Urothelium cell line (cell line): ENCODE measurements at regions not wholly inside any gene's neighbourhood (a gene's known extent, or its start where the extent isn't known, plus 50 kb on each side); places are given as distances from the start of the nearest gene placed in this dataset.

ENCODE experiments used
- DNase-seq: peaks from one replicate; pipeline ENCODE4 v3.0.0; 2011; ENCODE audit warnings: low spot score, mixed read lengths
- FAIRE-seq: peaks from 2 replicates; lab custom pipeline; 2011; peaks lifted over from hg19 to GRCh38; lab: Jason Lieb, UNC

DNA sequence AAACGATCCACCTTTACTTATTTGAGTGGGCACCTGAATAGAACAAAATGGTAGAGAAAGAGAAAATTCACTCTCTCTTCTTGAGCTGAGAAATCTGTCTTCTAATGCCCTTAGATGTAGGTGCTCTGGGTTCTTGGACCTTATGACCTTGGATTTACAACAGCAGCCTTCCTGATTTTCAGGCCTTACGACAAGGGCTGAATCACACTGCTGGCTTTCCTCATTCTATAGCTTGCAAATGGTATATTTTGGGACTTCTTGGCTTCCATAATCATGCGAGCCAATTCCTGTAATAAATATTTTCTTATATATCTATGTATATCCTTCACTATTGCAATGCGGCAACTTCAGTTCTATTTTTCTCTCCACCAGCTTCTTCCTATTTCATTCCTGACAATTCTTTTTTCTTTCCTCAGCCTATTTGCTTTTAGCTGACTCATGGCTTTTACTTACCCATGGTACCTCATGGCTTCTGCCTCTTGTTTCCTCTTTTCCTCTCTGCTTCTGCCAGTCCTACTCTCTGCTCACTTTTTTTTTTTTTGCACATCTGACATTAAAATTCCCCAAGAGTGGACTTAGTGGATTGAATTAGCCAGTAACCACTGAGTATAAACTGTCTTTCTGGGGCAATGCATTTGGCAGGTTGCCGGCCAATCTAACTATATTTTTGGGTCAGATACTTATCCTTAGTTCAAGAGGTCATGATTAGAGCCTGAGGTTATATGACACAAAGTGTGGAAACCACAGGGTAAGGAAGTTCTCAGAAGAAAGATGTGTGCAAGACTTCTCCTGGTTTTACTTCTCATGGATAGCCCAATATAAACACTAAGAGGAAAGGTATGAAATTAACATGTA is 359.5 kb downstream of the TMEM135 start:
- FAIRE-seq (no peak), DNase-seq (no peak)

DNA sequence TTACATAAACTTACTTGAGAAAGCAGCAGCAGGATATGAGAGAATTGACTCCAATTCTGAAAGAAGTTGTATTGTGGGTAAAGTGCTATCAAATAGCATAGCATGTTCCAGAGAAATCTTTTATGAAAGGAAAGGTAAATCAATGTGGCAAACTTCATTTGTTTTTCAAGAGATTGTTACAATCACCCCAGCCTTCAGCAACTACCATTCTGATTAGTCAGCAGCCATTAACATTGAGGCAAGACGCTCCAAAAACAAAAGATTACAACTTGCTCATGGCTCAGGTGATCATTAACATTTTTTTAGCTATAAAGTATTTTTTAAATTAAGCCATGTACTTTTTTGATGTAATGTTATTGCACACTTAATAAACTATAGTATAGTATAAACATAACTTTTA is 357.2 kb downstream of the TMEM135 start:
- FAIRE-seq (no peak), DNase-seq (no peak)

DNA sequence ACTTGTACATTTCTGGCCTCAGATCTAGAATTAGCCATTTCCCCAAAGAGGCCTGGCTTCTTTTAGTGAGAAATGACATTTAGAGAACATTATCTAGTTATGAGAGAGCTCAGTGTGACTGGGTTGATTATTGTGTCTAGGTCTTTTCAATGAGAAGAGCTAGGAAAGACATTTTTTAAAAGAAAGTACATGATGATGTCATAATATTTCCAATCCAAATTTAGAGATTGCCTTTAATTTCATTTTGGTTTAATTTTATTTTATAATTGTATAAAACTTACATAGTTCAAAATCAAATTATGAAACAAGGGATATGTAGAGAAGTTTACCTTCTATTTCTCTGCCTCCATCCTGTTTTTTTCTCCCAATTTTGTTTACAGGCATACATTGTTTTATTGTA is 354.9 kb downstream of the TMEM135 start:
- DNase-seq (no peak), FAIRE-seq (no peak)

DNA sequence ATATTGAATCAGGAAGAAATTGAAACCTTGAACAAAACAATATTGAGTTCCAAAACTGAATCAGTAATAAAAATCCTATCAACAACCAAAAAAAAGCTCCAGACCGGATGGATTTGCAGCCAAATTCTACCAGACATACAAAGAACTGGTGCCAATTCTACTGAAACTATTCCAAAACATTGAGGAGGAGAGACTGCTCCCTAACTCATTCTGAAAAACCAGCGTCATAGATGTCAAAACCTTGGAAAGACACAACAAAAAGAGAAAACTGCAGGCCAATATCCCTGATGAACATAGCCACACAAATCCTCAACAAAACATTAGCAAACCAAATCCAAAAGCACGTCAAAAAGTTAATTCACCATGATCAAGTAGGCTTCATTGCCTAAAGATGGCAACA is 353.8 kb downstream of the TMEM135 start:
- FAIRE-seq (no peak), DNase-seq (no peak)

DNA sequence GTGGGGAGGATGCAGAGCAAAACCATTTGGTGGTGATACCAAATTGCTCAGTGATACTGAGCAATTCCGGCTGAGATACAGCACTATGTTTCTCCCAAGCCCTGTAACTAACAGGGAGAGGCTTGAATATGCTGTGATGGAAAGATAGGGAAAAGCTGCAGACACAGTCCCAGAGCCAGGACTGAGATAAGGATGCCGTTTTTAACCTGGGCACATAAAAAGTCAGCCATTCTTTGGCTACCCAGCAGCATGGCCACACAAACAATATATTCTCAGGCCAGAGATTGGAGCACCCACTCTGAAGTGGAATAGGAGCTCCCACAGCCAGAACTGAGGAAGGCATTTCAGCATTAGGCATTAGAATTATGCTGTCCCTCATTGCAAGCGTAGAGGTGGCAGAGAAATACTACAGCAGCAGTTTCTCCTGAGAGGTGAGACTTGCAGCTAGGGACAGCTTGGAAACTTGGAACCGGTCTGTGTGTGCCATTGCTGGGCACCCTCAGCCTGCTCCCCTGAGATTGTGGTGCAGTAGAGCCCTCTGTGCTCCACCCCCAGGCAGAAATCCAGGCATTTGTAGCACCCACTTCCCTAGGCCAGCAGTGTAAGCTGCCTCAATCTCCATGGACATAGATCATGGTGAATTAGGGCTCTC is 346.5 kb downstream of the TMEM135 start:
- no peak for FAIRE-seq

DNA sequence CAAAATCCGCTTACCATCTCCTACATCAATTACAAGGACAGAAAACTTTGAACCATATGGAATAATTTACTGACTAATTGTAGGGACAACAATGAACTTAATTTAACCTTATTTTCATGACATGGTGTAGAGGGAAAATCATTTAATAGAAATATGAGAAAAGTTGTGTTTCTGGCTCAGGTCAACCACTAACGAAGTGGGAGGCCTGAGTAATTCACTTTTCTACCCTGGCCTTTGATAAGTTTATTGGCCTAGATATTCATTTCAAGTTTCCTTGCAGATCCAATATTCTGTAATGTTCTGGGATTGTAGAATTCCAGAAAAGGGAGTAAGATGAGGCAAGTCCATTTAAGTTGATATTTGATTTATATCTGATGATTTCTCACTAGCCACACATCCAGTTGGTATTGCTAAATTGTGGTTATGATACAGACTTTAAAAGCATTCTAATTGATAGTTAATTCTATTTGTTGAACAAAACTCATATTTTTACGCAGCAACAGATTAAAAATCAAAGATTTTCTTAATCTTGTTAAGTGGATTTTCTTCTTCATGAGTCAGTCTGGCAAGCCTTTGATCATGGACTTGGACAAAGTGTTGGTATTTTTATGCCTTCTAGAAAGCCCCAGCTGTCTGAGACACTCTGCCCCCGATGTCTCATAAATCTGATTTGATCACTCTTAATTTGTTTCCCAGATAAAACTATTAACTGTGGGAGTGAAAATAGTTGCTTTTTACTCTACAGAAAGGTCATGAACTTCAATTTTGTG is 336.5 kb downstream of the TMEM135 start:
- DNase-seq (no peak), FAIRE-seq (no peak)

More for the DNA sequence above, 346.5 kb downstream of the TMEM135 start:
- DNase-seq: no peak
